K562 (cell line): ENCODE measurements at regions not wholly inside any gene's neighbourhood (a gene's known extent, or its start where the extent isn't known, plus 50 kb on each side); places are given as distances from the start of the nearest gene placed in this dataset.

ENCODE experiments used
- ATAC-seq: fragments of 200-7000 bp; cut with Tn5 transposase; 3 replicates; pipeline ENCODE4 v1.9.1; 2020; ENCODE audit warnings: moderate library complexity
- BruUV-seq: library from RNA; stranded (reverse); fragments of 400-500 nt; replicated peaks from 2 replicates; lab custom pipeline; 2021; lab: Mats Ljungman, UMichigan
- CTCF ChIA-PET: fragments of 300-600 bp; formaldehyde crosslinking; extraction: SDS; loops from one replicate; lab custom pipeline; 2021; ENCODE audit warnings: low intra/inter-chr PET ratio; lab: Yijun Ruan, JAX
- POLR2A ChIA-PET: fragments of 300-600, 350-650 bp; sonication (Branson Sonifier 250); formaldehyde crosslinking; extraction: SDS; loops from one replicate; lab custom pipeline; 2021; ENCODE audit warnings: antibody characterized with exemption, inconsistent platforms; lab: Yijun Ruan, JAX
- DNase-seq, 4 experiments: peaks; one replicate each; pipeline versions ENCODE4 v3.0.0 to v3.0.0-alpha.2; 2011 to 2018; ENCODE audit warnings: low spot score in 3 of 4, mixed read lengths in 3 of 4; ENCODE audit errors: extremely low read depth in 1 of 4
- FAIRE-seq: peaks from 2 replicates; lab custom pipeline; 2011; peaks lifted over from hg19 to GRCh38; lab: Jason Lieb, UNC
- H2AFZ ChIP-seq: 2 replicates; pipeline ENCODE4 v1.6.0; 2011; ENCODE audit warnings: low read depth, low read length, control low read depth, inconsistent platforms
- H3K27ac ChIP-seq: fragments of 200-600 bp; 3 replicates; pipeline ENCODE4 v1.8.0; 2011; ENCODE audit warnings: low read depth, mild to moderate bottlenecking, control low read depth, inconsistent platforms, low read length, moderate library complexity, mixed read lengths; ENCODE audit errors: extremely low read depth
- H3K27me3 ChIP-seq, 2 experiments: fragments of 300-600 bp in 1 of 2; 2 replicates in 1 of 2; 3 replicates in 1 of 2; pipeline versions ENCODE4 v1.6.0 to v1.8.0; 2011; ENCODE audit warnings: inconsistent platforms in 2 of 2, low read length in 2 of 2, mild to moderate bottlenecking in 1 of 2, mixed read lengths in 1 of 2, moderate library complexity in 1 of 2; ENCODE audit not compliant: control insufficient read depth in 2 of 2, insufficient read depth in 2 of 2
- H3K36me3 ChIP-seq: fragments of 300-600 bp; 3 replicates; pipeline ENCODE4 v1.8.0; 2011; ENCODE audit warnings: mild to moderate bottlenecking, low read length, inconsistent platforms; ENCODE audit not compliant: control insufficient read depth, insufficient read depth
- H3K4me1 ChIP-seq, 2 experiments: fragments of 200-600 bp in 1 of 2; replicated peaks in 1 of 2; 2 replicates in 1 of 2; 3 replicates in 1 of 2; pipeline versions ENCODE4 v1.5.1 to v1.8.0; 2011; ENCODE audit warnings: inconsistent platforms in 2 of 2, low read length in 2 of 2, mild to moderate bottlenecking in 1 of 2, mixed read lengths in 1 of 2, moderate library complexity in 1 of 2; ENCODE audit not compliant: control insufficient read depth in 2 of 2, insufficient read depth in 2 of 2
- H3K4me2 ChIP-seq: 2 replicates; pipeline ENCODE4 v1.6.1; 2011; ENCODE audit warnings: low read length, control low read depth, inconsistent platforms, mixed read lengths; ENCODE audit not compliant: insufficient read depth
- H3K4me3 ChIP-seq: fragments of 200-600 bp; sonication (generic), shearing (Covaris generic); 2 replicates; pipeline ENCODE4 v1.5.1; 2016; ENCODE audit warnings: control low read depth, inconsistent platforms
- H3K79me2 ChIP-seq: fragments of 200-600 bp; 3 replicates; pipeline ENCODE4 v1.8.0; 2011; ENCODE audit warnings: low read length, inconsistent platforms; ENCODE audit not compliant: control insufficient read depth, insufficient read depth
- H3K9ac ChIP-seq, 2 experiments: 2 replicates each; pipeline versions ENCODE4 v1.6.0 to v1.6.1; 2011; ENCODE audit warnings: low read depth in 2 of 2, low read length in 2 of 2, control low read depth in 1 of 2, inconsistent platforms in 1 of 2, mild to moderate bottlenecking in 1 of 2, mixed read lengths in 1 of 2; ENCODE audit not compliant: insufficient read depth in 1 of 2
- H3K9me1 ChIP-seq: one replicate; pipeline ENCODE4 v1.6.0; 2011; ENCODE audit warnings: inconsistent platforms, mild to moderate bottlenecking, low read length, moderate library complexity; ENCODE audit not compliant: control insufficient read depth, insufficient read depth
- H3K9me3 ChIP-seq: replicated peaks from 2 replicates; pipeline ENCODE4 v1.5.1; 2011; ENCODE audit warnings: low read depth, low read length, inconsistent platforms; ENCODE audit not compliant: control insufficient read depth, insufficient read depth
- H4K20me1 ChIP-seq: replicated peaks from 2 replicates; pipeline ENCODE4 v1.6.1; 2011; ENCODE audit warnings: low read length, inconsistent platforms, mixed read lengths; ENCODE audit not compliant: control insufficient read depth, insufficient read depth
- ASH1L ChIP-seq: fragments of 450-650 bp; IDR thresholded peaks from 2 replicates; pipeline ENCODE4 v1.6.1; 2018; ENCODE audit warnings: borderline replicate concordance, mild to moderate bottlenecking, low read depth; ENCODE audit not compliant: partially characterized antibody
- JUNB ChIP-seq: fragments of 450-650 bp; formaldehyde crosslinking; conservative IDR thresholded peaks from 2 replicates; pipeline ENCODE4 v1.4.0; 2020; ENCODE audit warnings: mild to moderate bottlenecking
- MCM5 ChIP-seq: fragments of 450-650 bp; IDR thresholded peaks from 2 replicates; pipeline ENCODE4 v1.6.1; 2016; ENCODE audit warnings: low read depth
- PTTG1 ChIP-seq: fragments of 450-650 bp; IDR thresholded peaks from 2 replicates; pipeline ENCODE4 v1.6.1; 2016; ENCODE audit warnings: low read depth, mild to moderate bottlenecking, missing genetic modification characterization, missing compliant biosample characterization
- ZNF696 ChIP-seq: fragments of 250-450 bp; sonication (Bioruptor Pico); conservative IDR thresholded peaks from 2 replicates; pipeline ENCODE4 v1.4.0; 2020; ENCODE audit warnings: mild to moderate bottlenecking, moderate library complexity
- WGBS: fragments of 100-300 bp; shearing (Covaris generic); methylation state at CpG from one replicate; pipeline ENCODE4 v1.1.6; 2016; ENCODE audit warnings: low coverage, mixed read lengths; ENCODE audit not compliant: insufficient coverage; ENCODE audit errors: missing lambda C conversion rate; 5-methylcytosine and 5-hydroxymethylcytosine counted together
- in situ Hi-C: fragments of 300-500 bp; cut with MboI; formaldehyde crosslinking; loops from 4 replicates; pipeline ENCODE4 v1.15.0; 2018; ENCODE audit warnings: inconsistent platforms, mixed read lengths
- intact Hi-C: fragments of 100-400 bp; cut with micrococcal nuclease; formaldehyde crosslinking; loops from 2 replicates; pipeline ENCODE4 v1.14.2; 2022

DNA sequence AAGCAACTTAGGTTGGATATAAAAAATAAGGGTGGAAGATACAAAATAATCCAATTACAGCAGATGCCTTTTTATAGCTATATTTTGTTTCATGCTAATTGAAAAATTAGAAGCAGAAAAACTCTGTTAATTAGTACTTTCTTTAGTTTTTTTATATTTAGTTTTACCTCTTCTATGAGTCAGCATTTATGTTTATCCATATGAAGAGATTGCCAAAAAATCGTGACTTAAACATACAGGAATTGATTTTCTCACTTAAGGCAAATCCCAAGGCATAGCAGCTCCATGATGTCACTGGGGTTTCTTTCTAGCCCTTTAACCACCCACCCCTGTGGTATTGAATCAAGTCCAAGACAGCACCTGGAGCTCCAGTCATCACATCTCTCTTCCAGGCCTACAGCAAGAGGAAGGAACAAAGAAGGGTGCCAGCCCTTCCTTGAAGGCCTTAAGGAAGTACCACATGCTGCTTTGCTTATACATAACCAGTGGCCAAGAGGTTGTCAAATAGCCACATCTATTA lies 365.8 kb upstream of the TENM3 start:
- DNase-seq: no peak
- Histone ChIP-seq H3K4me3 (no peak overlapping the region), H4K20me1 (no peaks in the 10 kb centered on the region), H2AFZ (no peak overlapping the region), H3K9me1 (no peaks in the 10 kb centered on the region), H3K27me3 (no peaks in the 10 kb centered on the region), H3K9ac (no peak overlapping the region), H3K36me3 (no peaks in the 10 kb centered on the region), H3K4me2 (no peak overlapping the region), H3K27ac (no peak overlapping the region), H3K9me3 (no peaks in the 10 kb centered on the region), H3K4me1 (no peaks in the 10 kb centered on the region), H3K79me2 (no peaks in the 10 kb centered on the region)
- TF ChIP-seq MCM5 (no peak), ASH1L (no peak), JUNB (no peak)
- intact Hi-C loops (no loop called here), in situ Hi-C loops (no loop called here)
- WGBS: 0% methylated on average over 1 of the region's 1 CpG
- no peak for ATAC-seq
- no peak for FAIRE-seq
- ChIA-PET POLR2A (no interaction called here), CTCF (no interaction called here)
- no TSS peak for BruUV-seq

DNA sequence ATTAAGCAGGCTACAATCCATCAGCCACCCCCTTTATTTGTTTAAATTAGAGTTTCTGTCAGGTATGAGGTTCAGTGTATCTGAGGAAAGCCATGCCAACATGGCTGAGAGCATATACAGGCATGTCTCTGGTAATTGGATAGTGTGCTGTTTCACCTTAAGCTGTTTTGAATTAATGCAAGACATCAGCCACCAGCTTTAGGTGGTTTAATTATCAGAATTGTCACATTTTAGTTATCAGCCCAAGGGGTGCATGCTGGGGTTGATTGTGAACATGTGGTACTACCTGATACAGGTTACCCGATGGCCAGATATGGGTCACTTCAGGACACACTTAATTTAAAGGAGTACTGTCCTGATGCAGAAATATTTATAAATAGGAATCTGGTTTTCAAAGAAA lies 353.2 kb upstream of the TENM3 start:
- DNase-seq: no peak
- H3K4me1 ChIP-seq: no peaks in the 10 kb centered on the region
- no peak overlapping the region for H3K4me3 ChIP-seq
- intact Hi-C loops: no loop called here
- no peak overlapping the region for H2AFZ ChIP-seq
- H3K9me3 ChIP-seq: no peaks in the 10 kb centered on the region
- no peaks in the 10 kb centered on the region for H3K36me3 ChIP-seq
- no peaks in the 10 kb centered on the region for H4K20me1 ChIP-seq
- BruUV-seq: no TSS peak
- CTCF ChIA-PET: no interaction called here
- TF ChIP-seq PTTG1 (tag) (no peak), ZNF696 (CRISPR knock-in tag) (no peak)
- TF ChIP-seq, all 486 proteins: peak for 0
- H3K9ac ChIP-seq: no peak overlapping the region
- H3K4me2 ChIP-seq: no peak overlapping the region
- no peak for ATAC-seq
- in situ Hi-C loops: no loop called here
- POLR2A ChIA-PET: no interaction called here
- H3K79me2 ChIP-seq: no peaks in the 10 kb centered on the region
- H3K9me1 ChIP-seq: no peaks in the 10 kb centered on the region
- no peak for FAIRE-seq
- WGBS: 7% methylated on average over 1 of the region's 1 CpG
- no peaks in the 10 kb centered on the region for H3K27me3 ChIP-seq
- no peak overlapping the region for H3K27ac ChIP-seq
